ENCODE measurements at regions not wholly inside any gene's neighbourhood (a gene's known extent, or its start where the extent isn't known, plus 50 kb on each side); places are given as distances from the start of the nearest gene placed in this dataset.
"Not testable (repeated sequence)": the region's sequence is repeated elsewhere in the genome, so short reads cannot be mapped to it uniquely, and the experiment has no call there.

GRCh38 chr4:3936184-3936583 is 170.0 kb downstream of the ADRA2C start:
- no peak for DNase-seq

DNA sequence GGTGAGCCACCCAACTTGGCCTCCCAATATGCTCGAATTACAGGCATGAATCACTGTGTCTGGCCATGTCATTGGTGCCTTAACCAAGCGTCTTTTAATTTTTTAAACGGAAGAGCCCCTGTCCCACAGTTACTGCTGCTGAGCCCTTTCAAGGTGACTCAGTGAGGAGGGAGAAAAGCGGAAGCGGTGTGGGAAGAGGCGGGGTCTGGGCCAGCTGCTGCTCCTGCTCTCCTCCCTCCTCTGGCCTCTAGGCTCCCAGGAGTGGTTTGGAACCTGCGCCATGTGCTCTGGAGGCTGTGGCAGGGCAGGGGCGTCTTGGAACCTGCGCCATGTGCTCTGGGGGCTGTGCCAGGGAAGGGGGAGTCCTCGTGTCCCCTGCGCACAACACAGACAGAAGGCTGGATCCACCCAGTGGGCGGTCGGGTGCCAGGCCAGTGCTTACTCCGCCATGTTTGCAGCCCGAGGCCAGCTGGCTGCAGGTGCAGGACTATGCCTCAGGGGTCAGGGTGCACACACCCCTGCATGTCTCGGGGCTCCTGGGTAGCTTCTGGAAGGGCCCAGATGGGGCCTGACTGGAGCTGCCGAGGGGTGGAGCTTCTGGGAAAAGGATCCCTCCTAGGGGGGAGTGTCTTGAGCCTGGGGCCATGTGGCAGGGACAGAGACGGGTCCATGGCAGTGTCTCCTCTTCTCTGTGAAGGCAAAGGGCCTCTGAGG is 171.8 kb downstream of the ADRA2C start:
- DNase-seq = not testable (repeated sequence)

- not testable (repeated sequence) for DNase-seq
These were observed 172.5 kb downstream of the ADRA2C start for GRCh38 chr4:3938676-3939075.

- DNase-seq = not testable (repeated sequence)
These were observed 173.9 kb downstream of the ADRA2C start for GRCh38 chr4:3939954-3940591.

DNA sequence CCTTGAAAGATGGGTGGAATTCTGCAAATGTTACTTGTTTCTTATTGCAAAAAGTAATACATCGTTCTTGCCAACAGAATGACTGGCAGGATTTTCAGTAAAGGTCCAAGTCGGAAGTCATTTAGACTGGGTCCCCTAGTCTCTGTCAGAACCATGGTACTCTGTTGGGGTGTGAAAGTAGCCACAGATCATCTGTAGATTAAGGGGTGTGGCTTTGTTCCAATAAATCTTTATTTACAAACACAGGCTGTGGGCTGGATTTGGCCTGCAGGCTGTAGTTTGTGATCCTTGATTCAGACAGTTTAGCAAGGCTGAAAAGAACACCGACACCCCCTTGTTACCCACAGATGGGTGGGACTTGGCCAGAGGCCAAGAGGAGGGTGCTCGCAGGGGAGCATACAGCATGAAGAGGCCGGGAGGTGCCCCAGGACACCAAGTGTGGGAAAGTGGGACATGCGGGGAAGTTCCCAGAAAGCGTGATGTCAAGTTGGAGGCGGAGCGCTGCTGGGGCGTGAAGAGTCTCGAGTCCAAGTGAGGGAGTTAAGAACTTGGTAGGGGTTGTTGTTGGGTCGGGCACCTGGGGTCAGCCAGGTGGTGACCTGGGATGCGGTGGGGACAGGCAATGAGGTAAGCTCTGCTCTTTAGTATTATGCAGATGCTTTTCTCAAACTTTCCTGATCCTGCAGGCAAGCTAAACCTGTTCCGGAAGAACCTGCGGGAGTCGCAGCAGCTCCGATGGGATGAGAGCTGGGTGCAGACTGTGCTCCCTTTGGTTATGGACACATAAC is 175.7 kb downstream of the ADRA2C start:
- not testable (repeated sequence) for DNase-seq

GRCh38 chr4:3942569-3942971 is 176.4 kb downstream of the ADRA2C start:
- peak in 1 of 2 experiments; percentile 3 for DNase-seq

DNA sequence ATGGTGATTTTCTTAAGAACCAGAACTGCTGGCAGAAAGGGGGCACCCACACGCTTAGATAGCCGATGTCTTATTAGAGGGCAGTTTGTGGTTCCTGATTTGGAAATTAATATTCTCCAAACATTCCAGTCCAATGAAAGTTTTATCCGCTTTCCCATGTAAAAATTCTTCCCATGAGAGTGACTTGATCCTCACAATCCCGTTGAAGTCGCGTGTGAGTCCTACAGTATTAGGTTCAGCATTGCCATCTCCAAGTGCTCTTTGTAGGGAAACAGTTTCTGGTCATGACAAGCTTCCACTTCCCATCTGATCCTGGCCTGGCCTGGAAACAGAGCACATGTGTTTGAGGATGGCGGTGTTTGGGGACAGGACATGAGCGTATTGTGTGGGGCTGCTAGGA is 176.9 kb downstream of the ADRA2C start:
- DNase-seq = not testable (repeated sequence)

GRCh38 chr4:3945511-3946290 is 179.5 kb downstream of the ADRA2C start:
- DNase-seq = no peak

GRCh38 chr4:3946553-3946952 is 180.4 kb downstream of the ADRA2C start:
- DNase-seq = not testable (repeated sequence)

GRCh38 chr4:3947761-3948160 is 181.6 kb downstream of the ADRA2C start:
- not testable (repeated sequence) for DNase-seq

DNA sequence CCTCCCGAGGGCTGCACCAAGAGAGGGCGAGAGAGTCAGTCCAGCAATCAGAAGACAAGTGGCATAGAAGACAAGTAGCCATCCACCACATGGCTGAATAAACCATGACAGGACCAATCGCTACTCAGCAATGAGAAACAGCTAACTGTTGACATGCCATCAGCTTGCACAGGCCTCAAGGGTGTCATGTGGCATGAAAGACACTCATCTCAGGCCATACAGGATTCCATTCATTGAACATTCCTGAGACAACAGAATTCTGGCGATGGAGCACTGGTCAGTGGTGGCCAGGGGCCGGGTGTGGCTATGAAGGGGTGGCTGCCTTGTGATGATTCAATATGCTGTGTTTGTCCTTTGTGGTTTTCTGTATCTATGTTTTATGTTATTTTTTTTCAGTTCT is 182.0 kb downstream of the ADRA2C start:
- DNase-seq = not testable (repeated sequence)

DNA sequence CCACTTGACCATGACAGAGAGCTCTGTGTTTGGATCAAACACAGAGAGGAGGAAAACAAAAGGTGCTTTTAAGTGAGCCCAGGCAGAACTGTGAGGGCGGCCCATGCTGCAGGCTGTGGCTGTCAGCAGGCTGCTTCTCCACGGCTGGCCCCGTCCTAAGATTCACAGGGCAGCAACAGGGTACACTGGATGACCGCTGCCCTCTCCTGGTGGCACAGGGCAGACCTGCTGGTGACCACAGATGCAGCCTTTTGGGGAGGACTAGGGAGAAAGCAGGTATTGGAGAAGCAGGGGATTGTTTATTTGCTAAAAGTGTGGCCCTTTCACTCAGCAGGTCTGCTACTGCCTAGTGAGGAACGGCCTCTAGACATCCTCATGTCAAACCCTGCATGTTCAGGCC is 183.7 kb downstream of the ADRA2C start:
- not testable (repeated sequence) for DNase-seq

GRCh38 chr4:3952443-3953139 is 186.4 kb downstream of the ADRA2C start:
- DNase-seq = not testable (repeated sequence)

GRCh38 chr4:3953140-3953489 is 186.9 kb downstream of the ADRA2C start:
- not testable (repeated sequence) for DNase-seq

- peak; percentile 20 to 36 for DNase-seq
These were observed 188.5 kb downstream of the ADRA2C start for GRCh38 chr4:3954540-3955320.

GRCh38 chr4:3955321-3956164 is 189.4 kb downstream of the ADRA2C start:
- peak; percentile 86 to 94 for DNase-seq

GRCh38 chr4:3956165-3956867 is 190.1 kb downstream of the ADRA2C start:
- DNase-seq = not testable (repeated sequence)

DNA sequence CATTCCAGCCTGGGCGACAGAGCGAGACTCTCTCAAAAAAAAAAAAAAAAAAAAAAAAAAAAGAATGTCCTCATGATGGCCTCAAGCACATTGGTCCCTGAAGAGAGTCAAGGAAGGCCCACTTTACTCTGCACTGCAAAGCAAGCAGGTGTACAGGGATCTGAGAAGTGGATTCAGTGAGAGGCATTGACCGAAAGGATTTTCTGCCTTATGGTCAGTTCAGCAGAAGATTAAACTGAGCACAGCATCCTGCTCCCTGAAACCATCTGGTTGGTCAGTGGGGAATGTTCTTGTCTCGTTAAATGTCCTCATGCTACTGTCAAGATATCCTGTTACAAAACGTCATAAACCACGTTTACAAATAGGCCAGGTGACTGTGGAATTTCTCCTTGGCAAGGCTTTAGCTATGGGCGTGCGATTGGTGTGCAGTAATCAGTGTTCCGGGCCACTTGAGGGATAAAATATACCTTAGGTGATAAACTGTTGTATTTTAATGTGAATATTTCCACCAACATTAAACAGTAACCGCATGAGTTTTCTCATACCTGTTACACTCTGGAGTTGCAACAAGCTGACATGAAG is 195.0 kb downstream of the ADRA2C start:
- not testable (repeated sequence) for DNase-seq

GRCh38 chr4:3964572-3965278 is 198.5 kb downstream of the ADRA2C start:
- DNase-seq = not testable (repeated sequence)

Data from NCI-H446 (cell line).